ENCODE measurements at regions not wholly inside any gene's neighbourhood (a gene's known extent, or its start where the extent isn't known, plus 50 kb on each side); places are given as distances from the start of the nearest gene placed in this dataset.
A peak's percentile ranks its signal among the peaks of the same experiment; 100 is the strongest.

DNA sequence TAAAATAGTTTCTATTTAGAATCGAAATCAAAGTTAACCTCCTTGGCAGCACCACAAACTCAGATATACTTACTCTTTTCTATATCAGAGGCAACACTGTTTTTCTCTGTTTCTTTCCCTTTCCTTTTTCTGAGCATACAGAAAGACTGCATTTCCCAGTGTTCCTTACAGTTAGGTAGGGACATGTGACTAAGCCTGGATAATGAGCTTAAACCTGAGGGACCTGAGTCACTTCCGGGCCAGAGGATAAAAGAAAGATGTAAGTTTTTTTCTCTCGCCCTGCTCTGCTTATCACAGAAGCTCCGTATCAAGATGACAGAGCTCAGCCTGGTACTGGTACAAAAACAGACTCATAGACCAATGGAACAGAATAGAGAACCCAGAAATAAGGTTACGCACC, 531.9 kb downstream of the KLF12 start:
- peak; percentile 19 for DNase-seq (ENCODE audit: low read depth, low spot score)
- in situ Hi-C loops (cut with HindIII; ENCODE audit: low sequenced_read_pairs), result no loop called here
- H3K4me3 ChIP-seq (ENCODE audit: low read depth, low read length), result no peak overlapping the region
- TF ChIP-seq, protein P1, sequence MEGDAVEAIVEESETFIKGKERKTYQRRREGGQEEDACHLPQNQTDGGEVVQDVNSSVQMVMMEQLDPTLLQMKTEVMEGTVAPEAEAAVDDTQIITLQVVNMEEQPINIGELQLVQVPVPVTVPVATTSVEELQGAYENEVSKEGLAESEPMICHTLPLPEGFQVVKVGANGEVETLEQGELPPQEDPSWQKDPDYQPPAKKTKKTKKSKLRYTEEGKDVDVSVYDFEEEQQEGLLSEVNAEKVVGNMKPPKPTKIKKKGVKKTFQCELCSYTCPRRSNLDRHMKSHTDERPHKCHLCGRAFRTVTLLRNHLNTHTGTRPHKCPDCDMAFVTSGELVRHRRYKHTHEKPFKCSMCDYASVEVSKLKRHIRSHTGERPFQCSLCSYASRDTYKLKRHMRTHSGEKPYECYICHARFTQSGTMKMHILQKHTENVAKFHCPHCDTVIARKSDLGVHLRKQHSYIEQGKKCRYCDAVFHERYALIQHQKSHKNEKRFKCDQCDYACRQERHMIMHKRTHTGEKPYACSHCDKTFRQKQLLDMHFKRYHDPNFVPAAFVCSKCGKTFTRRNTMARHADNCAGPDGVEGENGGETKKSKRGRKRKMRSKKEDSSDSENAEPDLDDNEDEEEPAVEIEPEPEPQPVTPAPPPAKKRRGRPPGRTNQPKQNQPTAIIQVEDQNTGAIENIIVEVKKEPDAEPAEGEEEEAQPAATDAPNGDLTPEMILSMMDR (IDR thresholded peaks at IDR 0.05; ENCODE audit: low read depth, low read length), result no peak

DNA sequence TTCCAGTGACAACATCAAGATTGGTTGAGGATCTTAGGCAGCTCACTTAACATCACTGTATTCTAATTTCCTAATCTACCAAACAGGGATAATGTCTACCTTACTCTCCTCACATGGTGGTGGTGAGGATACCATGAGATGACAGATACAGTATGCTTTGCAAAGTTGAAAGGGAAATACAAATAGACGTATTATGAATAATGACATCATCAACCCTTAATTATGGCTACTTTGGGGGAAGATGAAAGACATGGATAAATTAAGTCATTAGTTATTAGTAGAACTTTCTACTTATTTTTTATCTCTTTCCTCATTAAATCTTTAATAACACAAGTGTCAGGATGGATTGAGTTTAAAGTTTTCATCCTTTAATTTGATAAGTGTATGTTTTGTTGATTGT, 532.5 kb downstream of the KLF12 start:
- TF ChIP-seq, protein P1 (IDR thresholded peaks at IDR 0.05; ENCODE audit: low read depth, low read length), result no peak
- H3K4me3 ChIP-seq (ENCODE audit: low read depth, low read length), result no peak overlapping the region
- DNase-seq (ENCODE audit: low read depth, low spot score), result no peak
- in situ Hi-C loops (cut with HindIII; ENCODE audit: low sequenced_read_pairs), result no loop called here

DNA sequence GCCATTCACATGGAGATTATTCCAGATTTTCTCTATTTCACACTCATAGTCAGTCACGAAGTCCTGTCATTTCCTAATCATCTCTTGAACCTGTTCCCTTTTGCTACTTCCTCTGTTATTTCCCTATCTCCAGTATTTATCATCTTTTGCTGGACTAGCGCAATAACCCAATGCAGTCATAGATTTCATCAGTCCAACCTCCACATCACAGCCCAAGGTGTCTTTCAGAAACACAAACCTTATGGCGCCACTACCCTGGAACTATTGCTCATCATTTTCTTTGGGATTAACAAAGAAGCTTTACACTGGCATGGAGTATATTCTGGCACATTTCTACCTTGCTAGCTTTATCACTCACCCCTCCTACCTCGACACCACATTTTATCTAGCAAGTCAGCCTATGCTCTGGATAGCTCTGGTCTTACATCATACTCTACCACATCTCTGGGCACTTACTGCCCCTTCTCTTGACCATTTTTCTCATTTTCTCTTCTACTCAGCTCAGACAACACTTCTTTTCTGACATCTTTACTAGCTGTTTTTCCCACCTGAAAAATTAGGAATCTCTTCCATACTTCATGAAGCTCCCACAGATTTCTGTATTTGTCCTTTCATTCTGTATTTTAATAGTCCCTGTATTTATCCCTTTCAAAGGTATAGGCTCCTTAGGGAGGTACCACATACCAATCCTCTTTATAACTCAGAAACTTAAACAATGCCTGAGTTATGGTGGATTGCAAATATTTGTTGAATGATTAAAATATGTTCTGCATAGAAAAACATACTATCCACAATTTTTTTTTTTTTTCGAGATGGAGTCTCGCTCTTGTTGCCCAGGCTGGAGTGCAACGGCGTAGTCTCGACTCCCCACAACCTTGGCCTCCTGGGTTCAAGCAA, 534.7 kb downstream of the KLF12 start:
- in situ Hi-C loops (cut with HindIII; ENCODE audit: low sequenced_read_pairs), result no loop called here
- no peak for DNase-seq (ENCODE audit: low read depth, low spot score)
- TF ChIP-seq, protein P1 (IDR thresholded peaks at IDR 0.05; ENCODE audit: low read depth, low read length), result no peak
- H3K4me3 ChIP-seq (ENCODE audit: low read depth, low read length), result no peak overlapping the region

DNA sequence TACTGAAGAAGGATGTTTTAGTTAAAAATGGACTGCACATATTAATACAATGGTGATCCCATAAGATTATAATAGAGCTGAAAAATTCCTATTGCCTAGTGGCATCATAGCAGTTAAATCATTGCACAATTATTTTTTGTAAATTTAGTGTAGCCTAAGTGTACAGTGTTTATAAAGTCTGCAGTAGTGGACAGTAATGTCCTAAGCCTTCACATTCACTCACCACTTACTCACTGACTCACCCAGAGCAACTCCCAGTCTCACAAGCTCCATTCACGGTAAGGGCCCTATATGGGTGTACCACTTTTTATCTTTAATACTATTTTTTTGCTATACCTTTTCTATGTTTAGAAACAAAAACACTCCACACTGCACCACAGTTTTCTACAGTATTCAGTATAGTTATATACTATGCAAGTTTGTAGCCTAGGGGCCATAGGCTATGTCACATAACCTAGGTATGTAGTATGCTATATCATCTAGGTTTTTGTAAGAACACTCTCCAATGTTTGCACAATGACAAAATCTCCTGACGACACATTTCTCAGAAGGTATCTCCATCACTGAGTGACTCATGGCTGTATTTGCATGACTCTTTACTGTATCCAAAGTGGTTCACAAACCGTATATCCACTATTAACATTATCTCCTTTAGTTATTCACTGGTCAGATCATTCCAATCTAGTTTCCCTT, 536.0 kb downstream of the KLF12 start:
- no peak overlapping the region for H3K4me3 ChIP-seq (ENCODE audit: low read depth, low read length)
- in situ Hi-C loops (cut with HindIII; ENCODE audit: low sequenced_read_pairs), result no loop called here
- TF ChIP-seq, protein P1 (IDR thresholded peaks at IDR 0.05; ENCODE audit: low read depth, low read length), result no peak

DNA sequence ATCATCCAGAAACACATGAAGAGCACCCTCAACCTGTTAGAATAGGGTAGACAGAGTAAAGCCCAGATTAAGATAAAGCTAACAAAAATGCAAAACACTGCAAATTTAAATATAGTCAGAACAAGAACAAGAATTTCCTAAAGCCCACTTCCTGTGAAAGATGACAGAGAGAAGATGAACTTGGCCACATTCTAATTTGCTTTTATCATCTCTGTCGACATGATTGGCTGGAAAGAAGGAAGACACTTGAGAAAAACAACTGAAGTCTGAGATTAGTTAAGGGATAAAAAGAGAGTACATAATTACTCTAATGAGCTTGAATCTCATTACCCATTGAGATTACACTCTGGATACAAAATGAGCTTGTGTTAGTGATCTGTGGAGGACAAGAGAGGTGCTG, 537.6 kb downstream of the KLF5 start:
- H3K4me3 ChIP-seq (ENCODE audit: low read depth, low read length), result no peak overlapping the region
- no peak for DNase-seq (ENCODE audit: low read depth, low spot score)
- in situ Hi-C loops (cut with HindIII; ENCODE audit: low sequenced_read_pairs), result no loop called here
- TF ChIP-seq, protein P1 (IDR thresholded peaks at IDR 0.05; ENCODE audit: low read depth, low read length), result no peak

More for the DNA sequence above, 536.0 kb downstream of the KLF12 start:
- peak; percentile 73 for DNase-seq (ENCODE audit: low read depth, low spot score)

DNA sequence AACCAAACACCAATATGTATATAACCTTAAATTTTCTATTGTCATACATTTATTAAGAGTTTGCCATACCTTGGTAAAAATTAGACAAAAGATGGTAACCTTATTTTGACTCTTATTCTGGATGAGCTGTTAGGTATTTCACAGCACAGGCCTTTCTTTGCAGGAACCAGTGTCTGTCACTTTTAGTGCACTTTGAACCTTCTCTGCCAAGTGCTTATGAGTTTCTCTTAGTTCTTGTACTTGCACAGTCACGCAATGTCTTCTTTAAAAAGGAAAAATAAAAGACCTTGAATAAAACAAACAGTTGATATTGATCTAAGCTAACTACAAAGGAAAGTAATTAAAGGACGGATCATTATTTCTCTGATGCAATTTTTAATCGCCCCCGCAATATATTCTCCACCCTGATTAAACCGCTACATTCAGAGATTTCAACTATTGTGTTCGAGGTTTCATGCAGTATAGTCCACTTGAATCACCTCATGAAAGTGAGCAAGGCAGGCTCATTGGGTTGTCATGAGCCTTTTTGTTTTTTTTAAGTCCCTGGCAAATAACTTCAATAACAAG, 534.5 kb downstream of the KLF5 start:
- no peak overlapping the region for H3K4me3 ChIP-seq (ENCODE audit: low read depth, low read length)
- TF ChIP-seq, protein P1 (IDR thresholded peaks at IDR 0.05; ENCODE audit: low read depth, low read length), result no peak
- in situ Hi-C loops (cut with HindIII; ENCODE audit: low sequenced_read_pairs), result no loop called here
- DNase-seq (ENCODE audit: low read depth, low spot score), result no peak
